Mesenchymal stem cell (in vitro differentiated cells and primary cell): ENCODE measurements at regions not wholly inside any gene's neighbourhood (a gene's known extent, or its start where the extent isn't known, plus 50 kb on each side); places are given as distances from the start of the nearest gene placed in this dataset.

Source experiments
- DNase-seq: peaks from one replicate; pipeline ENCODE4 v3.0.0-alpha.2; 2013
- H2AFZ ChIP-seq: one replicate; pipeline ENCODE4 v1.6.1; 2013; ENCODE audit warnings: low read depth, mild to moderate bottlenecking, control low read depth, inconsistent platforms, low read length, moderate library complexity
- H2AK5ac ChIP-seq: 2 replicates; pipeline ENCODE4 v1.6.1; 2013; ENCODE audit warnings: low read length, moderate library complexity, mild to moderate bottlenecking, inconsistent platforms; ENCODE audit not compliant: severe bottlenecking
- H2BK120ac ChIP-seq: one replicate; pipeline ENCODE4 v1.6.1; 2013; ENCODE audit warnings: low read depth, mild to moderate bottlenecking, inconsistent platforms, low read length, moderate library complexity
- H2BK12ac ChIP-seq, 2 experiments: one replicate each; pipeline ENCODE4 v1.6.1; 2013; ENCODE audit warnings: inconsistent platforms in 2 of 2, low read length in 2 of 2, mild to moderate bottlenecking in 2 of 2, moderate library complexity in 2 of 2, control low read depth in 1 of 2
- H2BK15ac ChIP-seq: one replicate; pipeline ENCODE4 v1.6.1; 2013; ENCODE audit warnings: mild to moderate bottlenecking, low read depth, inconsistent platforms; ENCODE audit not compliant: poor library complexity, severe bottlenecking
- H2BK5ac ChIP-seq: 2 replicates; pipeline ENCODE4 v1.6.1; 2013; ENCODE audit warnings: low read depth, mild to moderate bottlenecking, low read length, control low read depth, inconsistent platforms; ENCODE audit not compliant: poor library complexity, severe bottlenecking
- H3K14ac ChIP-seq, 2 experiments: one replicate each; pipeline ENCODE4 v1.6.1; 2013; ENCODE audit warnings: inconsistent platforms in 2 of 2, low read length in 2 of 2, control low read depth in 1 of 2, mild to moderate bottlenecking in 1 of 2, moderate library complexity in 1 of 2
- H3K18ac ChIP-seq, 2 experiments: one replicate each; pipeline ENCODE4 v1.6.1; 2013; ENCODE audit warnings: inconsistent platforms in 2 of 2, low read length in 2 of 2, control low read depth in 1 of 2, low read depth in 1 of 2, mild to moderate bottlenecking in 1 of 2
- H3K23ac ChIP-seq, 2 experiments: one replicate each; pipeline ENCODE4 v1.6.1; 2013; ENCODE audit warnings: inconsistent platforms in 2 of 2, low read length in 2 of 2, mild to moderate bottlenecking in 2 of 2, moderate library complexity in 2 of 2, control low read depth in 1 of 2
- H3K27ac ChIP-seq: 2 replicates; pipeline ENCODE4 v1.5.1; 2013; ENCODE audit warnings: mild to moderate bottlenecking, moderate library complexity, low read length, control low read depth, inconsistent platforms; ENCODE audit not compliant: poor library complexity, severe bottlenecking
- H3K27me3 ChIP-seq, 2 experiments: 2 replicates each; pipeline versions ENCODE4 v1.6.1 to v1.7.0; 2013; ENCODE audit warnings: low read length in 2 of 2, mild to moderate bottlenecking in 2 of 2, moderate library complexity in 2 of 2, control low read depth in 1 of 2, inconsistent platforms in 1 of 2; ENCODE audit not compliant: control insufficient read depth in 1 of 2, insufficient read depth in 1 of 2
- H3K36me3 ChIP-seq, 2 experiments: 2 replicates each; pipeline versions ENCODE4 v1.6.1 to v1.7.0; 2013; ENCODE audit warnings: low read length in 2 of 2, control low read depth in 1 of 2, inconsistent platforms in 1 of 2, low read depth in 1 of 2, mild to moderate bottlenecking in 1 of 2; ENCODE audit not compliant: insufficient read depth in 2 of 2, control insufficient read depth in 1 of 2
- H3K4ac ChIP-seq, 2 experiments: one replicate each; pipeline ENCODE4 v1.6.1; 2013; ENCODE audit warnings: inconsistent platforms in 2 of 2, low read length in 2 of 2, mild to moderate bottlenecking in 2 of 2, moderate library complexity in 2 of 2, control low read depth in 1 of 2, low read depth in 1 of 2
- H3K4me1 ChIP-seq: 2 replicates; pipeline ENCODE4 v1.6.1; 2013; ENCODE audit warnings: low read depth, low read length, control low read depth; ENCODE audit not compliant: control insufficient read depth, insufficient read depth
- H3K4me2 ChIP-seq: 2 replicates; pipeline ENCODE4 v1.6.1; 2013; ENCODE audit warnings: low read length, mild to moderate bottlenecking, inconsistent platforms; ENCODE audit not compliant: poor library complexity, severe bottlenecking
- H3K4me3 ChIP-seq, 2 experiments: 2 replicates each; pipeline versions ENCODE4 v1.5.1 to v1.7.0; 2013; ENCODE audit warnings: low read length in 2 of 2, mild to moderate bottlenecking in 2 of 2, control low read depth in 1 of 2, low read depth in 1 of 2; ENCODE audit not compliant: insufficient read depth in 1 of 2
- H3K79me1 ChIP-seq: replicated peaks from 2 replicates; pipeline ENCODE4 v1.6.1; 2013; ENCODE audit warnings: mild to moderate bottlenecking, control low read depth, low read length, inconsistent platforms; ENCODE audit not compliant: poor library complexity, severe bottlenecking
- H3K9ac ChIP-seq: 2 replicates; pipeline ENCODE4 v1.7.0; 2013; ENCODE audit warnings: mild to moderate bottlenecking, low read length, moderate library complexity
- H3K9me3 ChIP-seq: 2 replicates; pipeline ENCODE4 v1.7.0; 2013; ENCODE audit warnings: mild to moderate bottlenecking, low read length; ENCODE audit not compliant: control insufficient read depth
- H4K8ac ChIP-seq: one replicate; pipeline ENCODE4 v1.6.1; 2013; ENCODE audit warnings: inconsistent platforms, mild to moderate bottlenecking, low read length, moderate library complexity
- H4K91ac ChIP-seq: one replicate; pipeline ENCODE4 v1.6.1; 2013; ENCODE audit warnings: mild to moderate bottlenecking, low read length, inconsistent platforms
- WGBS: methylation state at CpG from one replicate; pipeline ENCODE4 v1.1.7; 2013; ENCODE audit warnings: mixed read lengths; 5-methylcytosine and 5-hydroxymethylcytosine counted together

- Histone ChIP-seq H2BK15ac (no peak overlapping the region), H2BK12ac (no peak overlapping the region), H3K27ac (no peak overlapping the region), H3K9me3 (no peaks in the 10 kb centered on the region), H3K36me3 (no peaks in the 10 kb centered on the region), H3K18ac (no peak overlapping the region), H3K4me2 (no peak overlapping the region), H3K23ac (no peak overlapping the region), H3K79me1 (no peaks in the 10 kb centered on the region), H4K91ac (no peak overlapping the region), H2BK120ac (no peak overlapping the region), H2AFZ (no peak overlapping the region), H3K9ac (no peak overlapping the region), H4K8ac (no peak overlapping the region), H3K27me3 (no peaks in the 10 kb centered on the region), H3K4ac (no peak overlapping the region), H2AK5ac (no peak overlapping the region), H3K14ac (no peak overlapping the region), H3K4me1 (no peaks in the 10 kb centered on the region), H3K4me3 (no peak overlapping the region), H2BK5ac (no peak overlapping the region)
- WGBS = 56% methylated on average over 5 of the region's 5 CpGs
- no peak for DNase-seq
These were observed 770.5 kb downstream of the MED13L start for GRCh38 chr12:115506822-115507559.

- no peaks in the 10 kb centered on the region for H3K79me1 ChIP-seq
- H2AFZ ChIP-seq = no peak overlapping the region
- H3K36me3 ChIP-seq = no peaks in the 10 kb centered on the region
- no peak overlapping the region for H2BK12ac ChIP-seq
- H2AK5ac ChIP-seq = no peak overlapping the region
- H3K4ac ChIP-seq = no peak overlapping the region
- no peak overlapping the region for H3K9ac ChIP-seq
- H3K27me3 ChIP-seq = no peaks in the 10 kb centered on the region
- H3K4me2 ChIP-seq = no peak overlapping the region
- no peak overlapping the region for H2BK120ac ChIP-seq
- H3K27ac ChIP-seq = no peak overlapping the region
- H3K9me3 ChIP-seq = no peaks in the 10 kb centered on the region
- no peak overlapping the region for H2BK15ac ChIP-seq
- no peak overlapping the region for H3K18ac ChIP-seq
- no peaks in the 10 kb centered on the region for H3K4me1 ChIP-seq
- no peak overlapping the region for H3K4me3 ChIP-seq
- 67% methylated on average over 15 of the region's 16 CpGs for WGBS
- H2BK5ac ChIP-seq = no peak overlapping the region
- no peak overlapping the region for H3K23ac ChIP-seq
- no peak overlapping the region for H4K91ac ChIP-seq
- no peak overlapping the region for H3K14ac ChIP-seq
- DNase-seq = no peak
- H4K8ac ChIP-seq = no peak overlapping the region
These were observed 772.9 kb downstream of the MED13L start for GRCh38 chr12:115504306-115505290.

- Histone ChIP-seq H3K23ac (no peak overlapping the region), H3K4me2 (no peak overlapping the region), H3K18ac (no peak overlapping the region), H2BK15ac (no peak overlapping the region), H3K27me3 (no peaks in the 10 kb centered on the region), H3K79me1 (no peaks in the 10 kb centered on the region), H2BK5ac (no peak overlapping the region), H3K9me3 (no peaks in the 10 kb centered on the region), H2AFZ (no peak overlapping the region), H4K8ac (no peak overlapping the region), H3K36me3 (no peaks in the 10 kb centered on the region), H3K14ac (no peak overlapping the region), H2BK12ac (no peak overlapping the region), H3K27ac (no peak overlapping the region), H3K9ac (no peak overlapping the region), H4K91ac (no peak overlapping the region), H3K4me1 (no peaks in the 10 kb centered on the region), H2BK120ac (no peak overlapping the region), H2AK5ac (no peak overlapping the region), H3K4ac (no peak overlapping the region), H3K4me3 (no peak overlapping the region)
- DNase-seq = no peak
- 71% methylated on average over 4 of the region's 4 CpGs for WGBS
These were observed 776.6 kb downstream of the MED13L start for GRCh38 chr12:115500872-115501271.

- no peak overlapping the region for H3K27ac ChIP-seq
- H3K4me2 ChIP-seq = no peak overlapping the region
- H2BK12ac ChIP-seq = no peak overlapping the region
- no peak overlapping the region for H2AFZ ChIP-seq
- H2AK5ac ChIP-seq = no peak overlapping the region
- no peak overlapping the region for H3K14ac ChIP-seq
- H2BK120ac ChIP-seq = no peak overlapping the region
- H4K8ac ChIP-seq = no peak overlapping the region
- no peak overlapping the region for H3K9ac ChIP-seq
- H3K4me1 ChIP-seq = no peaks in the 10 kb centered on the region
- H2BK15ac ChIP-seq = no peak overlapping the region
- H3K23ac ChIP-seq = no peak overlapping the region
- H4K91ac ChIP-seq = no peak overlapping the region
- no peaks in the 10 kb centered on the region for H3K36me3 ChIP-seq
- H2BK5ac ChIP-seq = no peak overlapping the region
- H3K4me3 ChIP-seq = no peak overlapping the region
- no peaks in the 10 kb centered on the region for H3K79me1 ChIP-seq
- DNase-seq = no peak
- H3K27me3 ChIP-seq = peaks cover 0 to 3% of the 10 kb centered on the region in 2 experiments
- H3K4ac ChIP-seq = no peak overlapping the region
- no peak overlapping the region for H3K18ac ChIP-seq
- whole genome bisulfite sequencing = 84% methylated on average over 3 of the region's 3 CpGs
- H3K9me3 ChIP-seq = no peaks in the 10 kb centered on the region
These were observed 782.2 kb downstream of the MED13L start for GRCh38 chr12:115495300-115495699.
